ENCODE measurements at regions not wholly inside any gene's neighbourhood (a gene's known extent, or its start where the extent isn't known, plus 50 kb on each side); places are given as distances from the start of the nearest gene placed in this dataset.

- TF ChIP-seq, protein P1, sequence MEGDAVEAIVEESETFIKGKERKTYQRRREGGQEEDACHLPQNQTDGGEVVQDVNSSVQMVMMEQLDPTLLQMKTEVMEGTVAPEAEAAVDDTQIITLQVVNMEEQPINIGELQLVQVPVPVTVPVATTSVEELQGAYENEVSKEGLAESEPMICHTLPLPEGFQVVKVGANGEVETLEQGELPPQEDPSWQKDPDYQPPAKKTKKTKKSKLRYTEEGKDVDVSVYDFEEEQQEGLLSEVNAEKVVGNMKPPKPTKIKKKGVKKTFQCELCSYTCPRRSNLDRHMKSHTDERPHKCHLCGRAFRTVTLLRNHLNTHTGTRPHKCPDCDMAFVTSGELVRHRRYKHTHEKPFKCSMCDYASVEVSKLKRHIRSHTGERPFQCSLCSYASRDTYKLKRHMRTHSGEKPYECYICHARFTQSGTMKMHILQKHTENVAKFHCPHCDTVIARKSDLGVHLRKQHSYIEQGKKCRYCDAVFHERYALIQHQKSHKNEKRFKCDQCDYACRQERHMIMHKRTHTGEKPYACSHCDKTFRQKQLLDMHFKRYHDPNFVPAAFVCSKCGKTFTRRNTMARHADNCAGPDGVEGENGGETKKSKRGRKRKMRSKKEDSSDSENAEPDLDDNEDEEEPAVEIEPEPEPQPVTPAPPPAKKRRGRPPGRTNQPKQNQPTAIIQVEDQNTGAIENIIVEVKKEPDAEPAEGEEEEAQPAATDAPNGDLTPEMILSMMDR (IDR thresholded peaks at IDR 0.05; ENCODE audit: low read length), result peak; percentile 55
- TF ChIP-seq EZH2 (IDR thresholded peaks at IDR 0.05; ENCODE audit: borderline replicate concordance, low read length), result no peak
These were observed 1598.3 kb downstream of the AACS start for GRCh38 chr12:126663304-126664094.
